SU-DHL-6 (cell line): ENCODE measurements at regions not wholly inside any gene's neighbourhood (a gene's known extent, or its start where the extent isn't known, plus 50 kb on each side); places are given as distances from the start of the nearest gene placed in this dataset.

ENCODE experiments used
- H2AFZ ChIP-seq: fragments of 200-600 bp; sonication (generic); 2 replicates; pipeline ENCODE4 v1.6.1; 2014; ENCODE audit warnings: low read depth, mild to moderate bottlenecking, moderate library complexity, mixed read lengths, antibody characterized with exemption, low read length; ENCODE audit not compliant: severe bottlenecking
- H3F3A ChIP-seq: fragments of 200-600 bp; shearing (Covaris generic); 2 replicates; pipeline ENCODE4 v1.6.0; 2016; ENCODE audit warnings: antibody characterized with exemption, mild to moderate bottlenecking; ENCODE audit not compliant: insufficient read depth
- H3K27ac ChIP-seq: fragments of 200-600 bp; sonication (generic); 2 replicates; pipeline ENCODE4 v1.5.1; 2016; ENCODE audit warnings: low read depth, mild to moderate bottlenecking, low read length, moderate library complexity, mixed read lengths
- H3K27me3 ChIP-seq: fragments of 200-600 bp; sonication (generic), shearing (Covaris generic); 2 replicates; pipeline ENCODE4 v1.6.0; 2014; ENCODE audit warnings: mild to moderate bottlenecking, low read length
- H3K36me3 ChIP-seq: fragments of 200-600 bp; sonication (generic); 2 replicates; pipeline ENCODE4 v1.6.1; 2014; ENCODE audit warnings: mild to moderate bottlenecking, low read length, mixed read lengths
- H3K4me2 ChIP-seq: fragments of 300-600, 200-600 bp; shearing (Covaris generic), sonication (generic); 2 replicates; pipeline ENCODE4 v1.6.0; 2014; ENCODE audit warnings: low read length, low read depth, mild to moderate bottlenecking; ENCODE audit not compliant: poor library complexity, severe bottlenecking
- H3K4me3 ChIP-seq: fragments of 200-600 bp; sonication (generic); 2 replicates; pipeline ENCODE4 v1.5.1; 2014; ENCODE audit warnings: antibody characterized with exemption, low read length, mild to moderate bottlenecking, mixed read lengths; ENCODE audit not compliant: insufficient read depth, poor library complexity, severe bottlenecking
- H3K79me2 ChIP-seq: fragments of 200-600 bp; sonication (generic); 2 replicates; pipeline ENCODE4 v1.6.1; 2014; ENCODE audit warnings: mild to moderate bottlenecking, low read length, moderate library complexity; ENCODE audit not compliant: insufficient read depth
- H3K9ac ChIP-seq: fragments of 200-600 bp; sonication (generic); 2 replicates; pipeline ENCODE4 v1.7.0; 2014; ENCODE audit warnings: mild to moderate bottlenecking, low read length
- H3K9me2 ChIP-seq: fragments of 200-600 bp; sonication (generic); replicated peaks from 2 replicates; pipeline ENCODE4 v1.6.1; 2014; ENCODE audit warnings: low read length; ENCODE audit not compliant: insufficient read depth
- H3K9me3 ChIP-seq: fragments of 200-600 bp; sonication (generic); 2 replicates; pipeline ENCODE4 v1.6.1; 2014; ENCODE audit warnings: low read length, mixed read lengths; ENCODE audit not compliant: insufficient read depth
- H4K20me1 ChIP-seq: fragments of 200-600 bp; sonication (generic); 2 replicates; pipeline ENCODE4 v1.6.1; 2014; ENCODE audit warnings: low read depth, mild to moderate bottlenecking, antibody characterized with exemption, low read length, moderate library complexity, mixed read lengths
- CTCF ChIP-seq: fragments of 200-600 bp; sonication (generic); IDR thresholded peaks from one replicate; pipeline ENCODE4 v1.5.1; 2017; ENCODE audit warnings: antibody characterized with exemption, mild to moderate bottlenecking, low read length, moderate library complexity; ENCODE audit not compliant: insufficient read depth, poor library complexity, severe bottlenecking
- EZH2phosphoT487 ChIP-seq: fragments of 200-600 bp; sonication (generic), shearing (Covaris generic); conservative IDR thresholded peaks from 2 replicates; pipeline ENCODE4 v1.6.1; 2018; ENCODE audit warnings: mild to moderate bottlenecking, antibody characterized with exemption, low read length, moderate library complexity, mixed read lengths

GRCh38 chr11:27909386-27909785 lies 198.6 kb downstream of the KIF18A start:
- Histone ChIP-seq H3K79me2 (no peaks in the 10 kb centered on the region), H3K9me2 (no peaks in the 10 kb centered on the region), H3K4me3 (no peak overlapping the region), H2AFZ (no peak overlapping the region), H3K27ac (no peak overlapping the region), H3K36me3 (no peaks in the 10 kb centered on the region), H3F3A (no peaks in the 10 kb centered on the region), H3K9ac (no peak overlapping the region), H3K27me3 (no peaks in the 10 kb centered on the region), H3K4me2 (no peak overlapping the region), H3K9me3 (no peaks in the 10 kb centered on the region), H4K20me1 (no peaks in the 10 kb centered on the region)
- no peak for TF ChIP-seq EZH2phosphoT487
- TF ChIP-seq CTCF: no peak

- Histone ChIP-seq H4K20me1 (no peaks in the 10 kb centered on the region), H3F3A (no peaks in the 10 kb centered on the region), H3K9me2 (no peaks in the 10 kb centered on the region), H3K9ac (no peak overlapping the region), H3K4me3 (no peak overlapping the region), H3K79me2 (no peaks in the 10 kb centered on the region), H2AFZ (no peak overlapping the region), H3K27me3 (no peaks in the 10 kb centered on the region), H3K9me3 (no peaks in the 10 kb centered on the region), H3K27ac (no peak overlapping the region), H3K4me2 (no peak overlapping the region), H3K36me3 (no peaks in the 10 kb centered on the region)
- no peak for TF ChIP-seq CTCF
- no peak for TF ChIP-seq EZH2phosphoT487
Measured at GRCh38 chr11:27908621-27909020, 199.3 kb downstream of the KIF18A start.

- Histone ChIP-seq H3K27me3 (no peaks in the 10 kb centered on the region), H3K4me3 (no peak overlapping the region), H3K4me2 (no peak overlapping the region), H3F3A (no peaks in the 10 kb centered on the region), H3K36me3 (no peaks in the 10 kb centered on the region), H4K20me1 (no peaks in the 10 kb centered on the region), H3K9me2 (no peaks in the 10 kb centered on the region), H3K79me2 (no peaks in the 10 kb centered on the region), H2AFZ (no peak overlapping the region), H3K9me3 (no peaks in the 10 kb centered on the region), H3K9ac (no peak overlapping the region), H3K27ac (no peak overlapping the region)
- TF ChIP-seq CTCF (no peak), EZH2phosphoT487 (no peak)
Measured at GRCh38 chr11:27907530-27907929, 200.4 kb downstream of the KIF18A start.
